CD14-positive monocyte (primary cell): ENCODE measurements at regions not wholly inside any gene's neighbourhood (a gene's known extent, or its start where the extent isn't known, plus 50 kb on each side); places are given as distances from the start of the nearest gene placed in this dataset.

Experiments
- DNase-seq, 3 donors: peaks; one replicate each; pipeline ENCODE4 v3.0.0-alpha.2; 2011 to 2022
- H2AFZ ChIP-seq: 2 replicates; pipeline ENCODE4 v1.6.0; 2012; ENCODE audit warnings: mild to moderate bottlenecking, low read depth, low read length, inconsistent platforms; ENCODE audit not compliant: insufficient read depth, poor library complexity, severe bottlenecking
- H3K27ac ChIP-seq, 2 donors: 1 replicate in 1 of 2; 2 replicates in 1 of 2; pipeline ENCODE4 v1.5.1; 2012 to 2013; ENCODE audit warnings: low read length in 2 of 2, control low read depth in 1 of 2, inconsistent platforms in 1 of 2, low read depth in 1 of 2, mild to moderate bottlenecking in 1 of 2
- H3K27me3 ChIP-seq, 2 donors: one replicate each; pipeline versions ENCODE4 v1.6.0 to v1.6.1; 2011 to 2013; ENCODE audit warnings: low read length in 2 of 2; ENCODE audit not compliant: control insufficient read depth in 2 of 2, insufficient read depth in 2 of 2
- H3K36me3 ChIP-seq, 2 donors: replicated peaks in 1 of 2; 1 replicate in 1 of 2; 2 replicates in 1 of 2; pipeline versions ENCODE4 v1.5.1 to v1.6.1; 2012 to 2013; ENCODE audit warnings: low read length in 2 of 2, control low read depth in 1 of 2, inconsistent platforms in 1 of 2, mild to moderate bottlenecking in 1 of 2; ENCODE audit not compliant: insufficient read depth in 2 of 2, control insufficient read depth in 1 of 2
- H3K4me1 ChIP-seq, 2 donors: 1 replicate in 1 of 2; 2 replicates in 1 of 2; pipeline versions ENCODE4 v1.5.1 to v1.6.1; 2012 to 2013; ENCODE audit warnings: low read length in 2 of 2, control low read depth in 1 of 2, inconsistent platforms in 1 of 2, mild to moderate bottlenecking in 1 of 2, moderate library complexity in 1 of 2; ENCODE audit not compliant: insufficient read depth in 2 of 2, control insufficient read depth in 1 of 2
- H3K4me2 ChIP-seq: replicated peaks from 2 replicates; pipeline ENCODE3; 2012; ENCODE audit warnings: low read length, moderate library complexity, mild to moderate bottlenecking; ENCODE audit not compliant: poor library complexity, severe bottlenecking; ENCODE audit errors: extremely low read depth
- H3K4me3 ChIP-seq, 3 experiments: fragments of 200-600 bp in 1 of 3; sonication (generic) in 1 of 3; replicated peaks in 1 of 3; 1 replicate in 2 of 3; 2 replicates in 1 of 3; pipeline ENCODE4 v1.5.1; 2011 to 2013; ENCODE audit warnings: low read length in 3 of 3, mild to moderate bottlenecking in 3 of 3, control low read depth in 2 of 3, low read depth in 2 of 3, inconsistent platforms in 1 of 3, moderate library complexity in 1 of 3
- H3K79me2 ChIP-seq: 2 replicates; pipeline ENCODE4 v1.6.0; 2012; ENCODE audit warnings: mild to moderate bottlenecking, control low read depth, inconsistent platforms, low read length, moderate library complexity; ENCODE audit not compliant: insufficient read depth
- H3K9ac ChIP-seq: 2 replicates; pipeline ENCODE4 v1.6.0; 2017; ENCODE audit warnings: low read length, mild to moderate bottlenecking; ENCODE audit not compliant: insufficient read depth, poor library complexity, severe bottlenecking
- H3K9me3 ChIP-seq, 2 donors: replicated peaks in 1 of 2; 1 replicate in 1 of 2; 2 replicates in 1 of 2; pipeline versions ENCODE4 v1.5.1 to v1.6.1; 2012 to 2013; ENCODE audit warnings: low read length in 2 of 2, control low read depth in 1 of 2; ENCODE audit not compliant: control insufficient read depth in 1 of 2, insufficient read depth in 1 of 2
- H4K20me1 ChIP-seq: 2 replicates; pipeline ENCODE4 v1.6.0; 2012; ENCODE audit warnings: mild to moderate bottlenecking, low read length, control low read depth, moderate library complexity; ENCODE audit not compliant: insufficient read depth
- H3K27ac Mint-ChIP-seq, 7 donors: one replicate each; pipeline ENCODE4 v1.8.0; 2020; ENCODE audit warnings: mild to moderate bottlenecking in 7 of 7, mixed read lengths in 7 of 7, moderate library complexity in 6 of 7, inconsistent platforms in 2 of 7
- H3K27me3 Mint-ChIP-seq, 3 donors: one replicate each; pipeline ENCODE4 v1.8.0; 2021 to 2022; ENCODE audit warnings: low read depth in 3 of 3, mild to moderate bottlenecking in 3 of 3, mixed read lengths in 3 of 3, moderate library complexity in 3 of 3, inconsistent platforms in 1 of 3
- H3K36me3 Mint-ChIP-seq, 2 donors: one replicate each; pipeline ENCODE4 v1.8.0; 2020; ENCODE audit warnings: mixed read lengths in 2 of 2, inconsistent platforms in 1 of 2, mild to moderate bottlenecking in 1 of 2
- H3K4me1 Mint-ChIP-seq: one replicate; pipeline ENCODE4 v1.8.0; 2020; ENCODE audit warnings: mild to moderate bottlenecking, mixed read lengths
- H3K4me3 Mint-ChIP-seq, 2 donors: one replicate each; pipeline ENCODE4 v1.8.0; 2020; ENCODE audit warnings: mild to moderate bottlenecking in 2 of 2, mixed read lengths in 2 of 2, moderate library complexity in 1 of 2
- H3K9me3 Mint-ChIP-seq, 7 donors: one replicate each; pipeline ENCODE4 v1.8.0; 2020 to 2022; ENCODE audit warnings: mixed read lengths in 7 of 7, mild to moderate bottlenecking in 6 of 7, moderate library complexity in 6 of 7, inconsistent platforms in 2 of 7
- CTCF ChIP-seq: fragments of 200-600 bp; IDR thresholded peaks from one replicate; pipeline ENCODE4 v1.8.0; 2022; ENCODE audit warnings: antibody characterized with exemption, mild to moderate bottlenecking
- WGBS: methylation state at CpG from one replicate; pipeline ENCODE4 v1.1.5; 2013; ENCODE audit warnings: missing lambda C conversion rate; ENCODE audit not compliant: insufficient coverage; 5-methylcytosine and 5-hydroxymethylcytosine counted together
- intact Hi-C, 2 donors: fragments of 100-400 bp; cut with micrococcal nuclease; formaldehyde crosslinking; loops; one replicate each; pipeline versions ENCODE4 v1.15.0 to v1.15.1; 2023

- TF ChIP-seq CTCF = no peak
- no peaks in the 10 kb centered on the region for H3K36me3 ChIP-seq
- peaks cover 35% of the 10 kb centered on the region for H3K4me1 Mint-ChIP-seq
- no peak overlapping the region for H2AFZ ChIP-seq
- H3K9ac ChIP-seq = no peak overlapping the region
- no peak overlapping the region for H3K4me2 ChIP-seq
- peak overlapping the region in 1 of 7 donors; percentile 61 for H3K27ac Mint-ChIP-seq
- H4K20me1 ChIP-seq = no peaks in the 10 kb centered on the region
- H3K27ac ChIP-seq = no peak overlapping the region
- H3K27me3 ChIP-seq = peaks cover 2 to 62% of the 10 kb centered on the region in 2 donors
- peaks cover 33% of the 10 kb centered on the region in 2 donors for H3K4me1 ChIP-seq
- intact Hi-C loops = no loop called here
- WGBS = 98% methylated on average over 3 of the region's 3 CpGs
- peaks cover 0 to 7% of the 10 kb centered on the region in 2 donors for H3K36me3 Mint-ChIP-seq
- H3K27me3 Mint-ChIP-seq = peaks cover 44 to 74% (median 66%) of the 10 kb centered on the region in 3 donors
- no peak overlapping the region for H3K4me3 Mint-ChIP-seq
- H3K9me3 ChIP-seq = no peaks in the 10 kb centered on the region
- H3K9me3 Mint-ChIP-seq = peaks cover 0 to 7% (median 4%) of the 10 kb centered on the region in 7 donors
- DNase-seq = no peak
- H3K4me3 ChIP-seq = no peak overlapping the region
- no peaks in the 10 kb centered on the region for H3K79me2 ChIP-seq
Observed at GRCh38 chr17:77890771-77891170, 67.7 kb upstream of the TNRC6C start.

GRCh38 chr17:77891602-77892001 lies 66.9 kb upstream of the TNRC6C start:
- WGBS = 93% methylated on average over 6 of the region's 8 CpGs
- H3K4me3 Mint-ChIP-seq = peak overlapping the region in 1 of 2 donors; percentile 39
- Histone ChIP-seq H3K9ac (no peak overlapping the region), H3K27ac (no peak overlapping the region), H3K79me2 (no peaks in the 10 kb centered on the region), H3K4me1 (peaks cover 24% of the 10 kb centered on the region in 2 donors), H3K9me3 (no peaks in the 10 kb centered on the region), H2AFZ (no peak overlapping the region), H3K36me3 (no peaks in the 10 kb centered on the region), H3K4me2 (no peak overlapping the region), H3K4me3 (no peak overlapping the region), H3K27me3 (peaks cover 2 to 60% of the 10 kb centered on the region in 2 donors), H4K20me1 (no peaks in the 10 kb centered on the region)
- H3K4me1 Mint-ChIP-seq = peaks cover 26% of the 10 kb centered on the region
- TF ChIP-seq CTCF = no peak
- DNase-seq = no peak
- H3K36me3 Mint-ChIP-seq = peaks cover 0 to 5% of the 10 kb centered on the region in 2 donors
- peaks cover 0 to 7% (median 4%) of the 10 kb centered on the region in 7 donors for H3K9me3 Mint-ChIP-seq
- peak overlapping the region in 1 of 7 donors; percentile 57 for H3K27ac Mint-ChIP-seq
- intact Hi-C loops = no loop called here
- peaks cover 42 to 70% (median 62%) of the 10 kb centered on the region in 3 donors for H3K27me3 Mint-ChIP-seq
